ENCODE measurements at regions not wholly inside any gene's neighbourhood (a gene's known extent, or its start where the extent isn't known, plus 50 kb on each side); places are given as distances from the start of the nearest gene placed in this dataset.

- H3K4me1 Mint-ChIP-seq, result peaks cover 18% of the 10 kb centered on the region
- no peak overlapping the region for H3K27ac Mint-ChIP-seq
- no peaks in the 10 kb centered on the region for H3K9me3 Mint-ChIP-seq
- no peak overlapping the region for H3K4me3 Mint-ChIP-seq
- no peaks in the 10 kb centered on the region for H3K27me3 Mint-ChIP-seq
- peaks cover 2% of the 10 kb centered on the region for H3K36me3 Mint-ChIP-seq
These were observed 54.7 kb downstream of the MYEOV start for GRCh38 chr11:69348414-69349235.

- Mint-ChIP-seq H3K9me3 (no peaks in the 10 kb centered on the region), H3K36me3 (peaks cover 2% of the 10 kb centered on the region), H3K4me1 (peaks cover 18% of the 10 kb centered on the region), H3K4me3 (no peak overlapping the region), H3K27ac (no peak overlapping the region), H3K27me3 (no peaks in the 10 kb centered on the region)
These were observed 56.1 kb downstream of the MYEOV start for GRCh38 chr11:69350040-69350439.

- no peaks in the 10 kb centered on the region for H3K9me3 Mint-ChIP-seq
- H3K36me3 Mint-ChIP-seq, result peaks cover 2% of the 10 kb centered on the region
- H3K4me1 Mint-ChIP-seq, result peaks cover 18% of the 10 kb centered on the region
- no peaks in the 10 kb centered on the region for H3K27me3 Mint-ChIP-seq
- no peak overlapping the region for H3K4me3 Mint-ChIP-seq
- H3K27ac Mint-ChIP-seq, result no peak overlapping the region
These were observed 56.6 kb downstream of the MYEOV start for GRCh38 chr11:69350596-69350995.

GRCh38 chr11:69351460-69351859 lies 57.5 kb downstream of the MYEOV start:
- peaks cover 2% of the 10 kb centered on the region for H3K36me3 Mint-ChIP-seq
- no peaks in the 10 kb centered on the region for H3K9me3 Mint-ChIP-seq
- H3K4me3 Mint-ChIP-seq, result no peak overlapping the region
- H3K4me1 Mint-ChIP-seq, result peaks cover 18% of the 10 kb centered on the region
- no peak overlapping the region for H3K27ac Mint-ChIP-seq
- no peaks in the 10 kb centered on the region for H3K27me3 Mint-ChIP-seq

- no peaks in the 10 kb centered on the region for H3K9me3 Mint-ChIP-seq
- no peak overlapping the region for H3K4me3 Mint-ChIP-seq
These were observed 58.2 kb downstream of the MYEOV start for GRCh38 chr11:69352166-69352565.

GRCh38 chr11:69352715-69353319 lies 58.9 kb downstream of the MYEOV start:
- Mint-ChIP-seq H3K9me3 (no peaks in the 10 kb centered on the region), H3K36me3 (peaks cover 2% of the 10 kb centered on the region), H3K27ac (peak overlapping the region; percentile 42), H3K4me1 (peaks cover 18% of the 10 kb centered on the region), H3K27me3 (no peaks in the 10 kb centered on the region), H3K4me3 (peak overlapping the region; percentile 21)

More at GRCh38 chr11:69352166-69352565, 58.2 kb downstream of the MYEOV start:
- peak overlapping the region; percentile 42 for H3K27ac Mint-ChIP-seq
- H3K36me3 Mint-ChIP-seq, result peaks cover 2% of the 10 kb centered on the region
- H3K4me1 Mint-ChIP-seq, result peaks cover 18% of the 10 kb centered on the region
- no peaks in the 10 kb centered on the region for H3K27me3 Mint-ChIP-seq

- no peak overlapping the region for H3K27ac Mint-ChIP-seq
- H3K4me3 Mint-ChIP-seq, result no peak overlapping the region
- H3K36me3 Mint-ChIP-seq, result peaks cover 2% of the 10 kb centered on the region
- peaks cover 18% of the 10 kb centered on the region for H3K4me1 Mint-ChIP-seq
- H3K9me3 Mint-ChIP-seq, result no peaks in the 10 kb centered on the region
- no peaks in the 10 kb centered on the region for H3K27me3 Mint-ChIP-seq
These were observed 60.0 kb downstream of the MYEOV start for GRCh38 chr11:69353696-69354544.

GRCh38 chr11:69354545-69354897 lies 60.6 kb downstream of the MYEOV start:
- Mint-ChIP-seq H3K4me1 (peaks cover 18% of the 10 kb centered on the region), H3K4me3 (no peak overlapping the region), H3K36me3 (peaks cover 2% of the 10 kb centered on the region), H3K9me3 (no peaks in the 10 kb centered on the region), H3K27ac (no peak overlapping the region), H3K27me3 (no peaks in the 10 kb centered on the region)

GRCh38 chr11:69355346-69355940 lies 61.5 kb downstream of the MYEOV start:
- Mint-ChIP-seq H3K36me3 (no peaks in the 10 kb centered on the region), H3K4me3 (no peak overlapping the region), H3K4me1 (peaks cover 18% of the 10 kb centered on the region), H3K9me3 (no peaks in the 10 kb centered on the region), H3K27me3 (no peaks in the 10 kb centered on the region), H3K27ac (no peak overlapping the region)

GRCh38 chr11:69355959-69356702 lies 62.2 kb downstream of the MYEOV start:
- H3K4me3 Mint-ChIP-seq, result no peak overlapping the region
- no peak overlapping the region for H3K27ac Mint-ChIP-seq
- no peaks in the 10 kb centered on the region for H3K9me3 Mint-ChIP-seq
- H3K27me3 Mint-ChIP-seq, result no peaks in the 10 kb centered on the region
- H3K4me1 Mint-ChIP-seq, result peaks cover 17% of the 10 kb centered on the region
- H3K36me3 Mint-ChIP-seq, result no peaks in the 10 kb centered on the region

GRCh38 chr11:69356703-69357457 lies 62.9 kb downstream of the MYEOV start:
- no peaks in the 10 kb centered on the region for H3K9me3 Mint-ChIP-seq
- no peaks in the 10 kb centered on the region for H3K36me3 Mint-ChIP-seq
- peaks cover 11% of the 10 kb centered on the region for H3K4me1 Mint-ChIP-seq
- H3K27ac Mint-ChIP-seq, result no peak overlapping the region
- H3K27me3 Mint-ChIP-seq, result no peaks in the 10 kb centered on the region
- no peak overlapping the region for H3K4me3 Mint-ChIP-seq

GRCh38 chr11:69357458-69358397 lies 63.8 kb downstream of the MYEOV start:
- H3K27ac Mint-ChIP-seq, result no peak overlapping the region
- no peak overlapping the region for H3K4me3 Mint-ChIP-seq
- H3K4me1 Mint-ChIP-seq, result peaks cover 4% of the 10 kb centered on the region
- H3K27me3 Mint-ChIP-seq, result no peaks in the 10 kb centered on the region
- H3K36me3 Mint-ChIP-seq, result no peaks in the 10 kb centered on the region
- no peaks in the 10 kb centered on the region for H3K9me3 Mint-ChIP-seq

- no peak overlapping the region for H3K4me3 Mint-ChIP-seq
These were observed 64.6 kb downstream of the MYEOV start for GRCh38 chr11:69358398-69359020.

More at GRCh38 chr11:69358398-69359020, 64.6 kb downstream of the MYEOV start:
- H3K36me3 Mint-ChIP-seq, result no peaks in the 10 kb centered on the region
- H3K9me3 Mint-ChIP-seq, result no peaks in the 10 kb centered on the region
- H3K27ac Mint-ChIP-seq, result no peak overlapping the region
- H3K4me1 Mint-ChIP-seq, result no peaks in the 10 kb centered on the region
- no peaks in the 10 kb centered on the region for H3K27me3 Mint-ChIP-seq

All from activated naive CD4-positive, alpha-beta T cell treated with anti-CD3 and anti-CD28 coated beads, Interleukin-2, amount 50 U/mL, for 24 hours (primary cell).